Left colon (tissue), 2 donors: ENCODE measurements at regions not wholly inside any gene's neighbourhood (a gene's known extent, or its start where the extent isn't known, plus 50 kb on each side); places are given as distances from the start of the nearest gene placed in this dataset.
A peak's percentile ranks its signal among the peaks of the same experiment; 100 is the strongest.
"Not testable (repeated sequence)": the region's sequence is repeated elsewhere in the genome, so short reads cannot be mapped to it uniquely, and the experiment has no call there.

ENCODE experiments used
- ATAC-seq: fragments of 200-7000 bp; cut with Tn5 transposase; one replicate; pipeline ENCODE4 v1.9.1; 2020; ENCODE audit warnings: mild to moderate bottlenecking, moderate library complexity
- DNase-seq, 2 donors: peaks; one replicate each; pipeline ENCODE4 v3.0.0-alpha.2; 2020
- intact Hi-C, 2 donors: fragments of 100-400 bp; cut with DNase I in 1 of 2; cut with micrococcal nuclease in 1 of 2; formaldehyde crosslinking; loops; one replicate each; pipeline versions ENCODE4 v1.11.2 to v1.14.0; 2022; cut with DNase I, micrococcal nuclease
- donor health status: DM: no; HTN: no; CAD: no.
- donor health status: DM: yes; HTN: yes; CAD: no.

- DNase-seq (no peak), ATAC-seq (no peak)
- intact Hi-C loops = no loop called here
Observed at GRCh38 chr5:107774316-107774715, 103.6 kb upstream of the EFNA5 start.

DNA sequence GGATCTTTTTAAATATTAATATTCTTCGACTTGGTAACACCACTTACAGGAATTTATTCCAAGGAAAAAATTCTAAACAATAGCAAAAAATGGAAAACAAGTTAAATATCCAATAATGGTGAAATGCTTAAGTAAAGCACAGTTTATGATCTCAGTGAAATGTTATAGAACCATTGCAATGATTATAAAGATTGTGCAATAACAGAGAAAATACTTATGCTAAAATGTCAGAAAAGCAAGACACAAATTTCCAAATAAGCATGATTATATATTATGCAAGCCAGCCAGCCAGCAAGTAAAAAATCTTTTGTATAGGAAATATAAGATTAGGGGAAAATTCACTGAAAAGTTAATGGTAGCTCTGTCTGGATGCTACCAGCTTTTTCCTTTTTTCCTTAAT lies 102.7 kb upstream of the EFNA5 start:
- DNase-seq = no peak
- no peak for ATAC-seq
- intact Hi-C loops = no loop called here

DNA sequence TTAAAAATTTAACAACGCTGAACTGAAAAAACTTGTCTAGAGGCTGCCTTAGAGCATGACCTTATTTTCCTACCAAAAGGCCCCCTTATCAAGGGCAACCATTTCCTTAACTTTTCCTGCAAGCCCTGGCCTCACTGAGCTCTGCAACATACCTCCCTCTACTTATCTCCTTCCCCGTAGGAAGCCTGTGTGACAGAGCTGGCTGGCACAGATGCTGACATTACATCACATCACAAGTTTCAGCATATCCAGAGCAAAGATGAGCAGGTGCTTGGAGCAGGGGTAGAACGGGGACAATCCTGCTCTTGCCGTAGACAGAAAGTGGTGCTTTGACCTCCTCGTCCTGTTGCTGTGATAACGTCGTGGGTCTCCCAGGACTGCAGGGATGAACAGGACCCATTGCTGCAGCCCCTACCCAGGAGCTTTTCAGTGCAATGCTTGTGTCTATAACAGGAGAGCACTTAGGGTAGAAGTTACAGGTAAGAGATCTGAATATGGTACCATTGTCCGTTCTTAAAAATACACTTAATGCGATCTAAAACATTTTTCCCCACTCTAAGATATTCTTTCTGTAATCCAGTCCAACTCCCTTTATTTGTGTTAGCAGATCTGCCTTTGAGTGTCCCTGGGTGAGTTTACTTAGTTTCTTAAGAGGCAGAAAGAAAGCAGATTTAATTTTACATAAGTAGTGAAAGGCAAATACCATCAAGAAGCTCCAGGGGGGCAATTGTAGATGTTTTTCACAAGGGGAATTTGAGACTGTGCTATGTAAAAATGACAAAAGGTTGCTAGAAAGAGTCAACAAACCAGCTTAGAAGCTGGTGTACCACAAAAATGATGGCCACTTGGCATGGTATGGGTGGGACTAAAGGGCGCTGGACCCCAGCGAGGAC lies 101.9 kb upstream of the EFNA5 start:
- no peak for DNase-seq
- intact Hi-C loops = no loop called here
- ATAC-seq = no peak

DNA sequence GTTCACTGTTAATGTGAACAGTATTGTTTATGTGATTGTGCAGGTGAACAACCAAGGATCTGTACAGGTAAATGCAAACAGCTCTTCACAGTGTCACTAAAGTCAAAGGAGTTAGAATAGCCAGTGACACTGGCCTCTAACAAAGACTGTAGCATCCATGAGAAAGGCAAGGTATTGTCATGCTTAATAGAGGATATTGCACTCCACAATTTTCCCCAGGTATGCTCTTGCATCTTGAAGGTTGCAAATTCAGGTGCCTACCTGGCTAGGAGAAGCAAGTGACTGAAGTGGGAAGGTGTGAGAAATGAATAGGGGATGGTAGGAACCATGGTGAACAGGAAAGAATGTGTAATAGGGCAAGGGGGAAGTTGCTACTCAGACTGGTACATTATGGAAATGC lies 101.2 kb upstream of the EFNA5 start:
- no peak for DNase-seq
- intact Hi-C loops = no loop called here
- no peak for ATAC-seq

DNA sequence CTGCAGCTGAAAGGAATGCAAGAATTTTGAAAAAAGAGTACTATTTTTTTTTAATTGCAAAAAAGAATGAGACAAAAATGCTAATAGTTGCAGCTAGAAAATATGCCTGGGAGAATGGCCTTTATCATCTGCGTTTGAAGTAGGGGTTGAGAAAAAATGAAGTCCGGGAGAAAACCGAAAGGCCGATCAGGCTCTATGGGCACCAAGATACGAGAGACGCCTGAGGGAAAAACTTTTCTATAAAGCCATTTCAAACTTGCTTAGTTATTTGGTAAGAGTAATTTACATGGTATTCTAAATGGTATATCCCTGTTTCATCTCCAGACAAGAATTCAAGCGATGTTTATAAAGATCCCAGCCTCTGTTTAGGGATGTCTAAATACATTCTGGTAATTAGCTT lies 99.3 kb upstream of the EFNA5 start:
- ATAC-seq (no peak), DNase-seq (no peak)
- intact Hi-C loops = no loop called here

DNA sequence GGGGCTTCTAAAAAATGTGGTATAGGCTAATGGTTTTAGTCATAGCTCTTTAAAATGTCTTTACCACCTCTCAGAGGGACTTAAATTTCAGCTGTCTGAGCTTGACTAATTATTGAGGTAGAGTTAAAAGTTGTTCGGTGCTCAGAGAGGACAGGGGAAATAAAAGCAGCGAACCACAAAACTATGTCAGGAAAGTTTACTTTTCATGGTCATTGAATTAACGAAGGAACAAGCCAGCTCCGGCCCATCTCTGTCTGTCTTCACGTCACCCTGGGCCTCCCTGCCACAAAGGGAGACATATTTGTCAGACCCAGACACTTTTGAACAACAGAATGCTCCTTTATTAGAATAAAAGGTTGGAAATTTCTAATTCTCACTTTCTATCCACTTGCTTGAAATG lies 98.8 kb upstream of the EFNA5 start:
- ATAC-seq (no peak), DNase-seq (no peak)
- intact Hi-C loops = no loop called here

GRCh38 chr5:107766972-107767371 lies 96.2 kb upstream of the EFNA5 start:
- ATAC-seq = no peak
- no peak for DNase-seq
- intact Hi-C loops = no loop called here

DNA sequence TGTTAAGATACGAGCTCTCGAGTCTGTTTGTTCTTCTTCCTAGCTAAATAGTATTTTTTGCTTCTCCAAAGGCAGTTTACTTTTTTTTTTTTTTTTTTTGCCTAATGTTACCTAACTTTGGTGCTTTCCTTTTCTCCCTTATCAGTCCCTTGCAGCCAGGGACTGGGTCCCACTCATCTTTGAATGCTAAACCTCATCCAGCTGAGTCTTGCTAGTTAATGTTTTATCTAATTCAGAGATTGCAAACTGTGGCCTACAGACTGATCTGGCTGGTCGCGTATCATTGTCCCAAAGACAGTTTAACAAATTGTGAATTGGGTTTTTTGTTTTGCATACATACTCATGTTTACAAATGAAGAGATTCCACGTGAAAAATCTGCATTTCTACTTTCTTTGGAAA lies 95.7 kb upstream of the EFNA5 start:
- ATAC-seq (peak; percentile 40), DNase-seq (no peak)
- intact Hi-C loops = no loop called here

- DNase-seq (no peak), ATAC-seq (peak; percentile 65)
- intact Hi-C loops = no loop called here
Observed at GRCh38 chr5:107765805-107766063, 95.0 kb upstream of the EFNA5 start.

- ATAC-seq (peak; percentile 75), DNase-seq (no peak)
- intact Hi-C loops = no loop called here
Observed at GRCh38 chr5:107764976-107765804, 94.5 kb upstream of the EFNA5 start.

GRCh38 chr5:107764282-107764681 lies 93.5 kb upstream of the EFNA5 start:
- intact Hi-C loops = no loop called here
- ATAC-seq = peak; percentile 79
- no peak for DNase-seq

GRCh38 chr5:107753427-107753826 lies 82.7 kb upstream of the EFNA5 start:
- DNase-seq = no peak
- intact Hi-C loops = no loop called here
- no peak for ATAC-seq

DNA sequence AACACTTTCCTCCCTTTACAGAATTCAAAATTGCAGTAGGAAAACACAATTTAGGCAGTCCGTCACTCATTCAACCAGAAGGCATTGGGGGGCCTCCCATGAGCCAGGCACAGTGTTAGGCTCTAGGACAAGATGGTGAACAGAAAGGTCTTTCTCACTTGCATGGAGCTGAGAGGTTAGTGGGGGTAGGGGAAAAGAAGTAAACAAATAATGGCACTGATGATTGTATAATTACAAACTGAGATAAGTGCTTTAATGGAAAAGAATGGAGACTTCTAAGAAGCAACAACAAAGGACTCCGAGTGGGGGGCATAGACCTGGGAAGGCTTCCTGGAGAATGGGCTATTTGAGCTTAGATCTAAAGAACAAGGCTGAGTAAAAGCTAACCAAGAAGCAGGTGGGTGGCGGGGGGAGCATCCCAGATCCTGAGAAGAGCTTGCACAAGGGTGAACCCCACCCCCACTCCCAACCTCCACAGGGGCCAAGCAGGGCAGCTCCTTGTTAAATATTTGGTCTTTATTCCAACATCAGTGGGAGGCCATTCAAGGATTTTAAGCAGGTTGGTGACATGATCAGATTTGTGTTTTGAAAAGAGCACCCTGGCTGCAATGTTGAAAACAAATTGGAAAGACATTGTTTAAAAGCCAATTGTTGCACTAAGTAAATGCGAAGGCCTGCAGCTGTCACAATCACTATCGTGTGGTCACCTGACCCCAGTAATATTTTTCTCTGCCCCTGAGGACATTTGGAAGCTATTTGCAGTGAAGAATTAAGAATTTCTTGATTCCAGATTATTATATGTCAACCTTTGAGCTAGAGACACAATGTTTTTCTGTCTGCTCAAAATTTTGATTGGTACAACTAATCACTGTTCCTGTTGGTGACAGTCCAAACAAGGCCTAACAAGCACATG lies 73.9 kb upstream of the EFNA5 start:
- DNase-seq = no peak
- ATAC-seq = no peak
- intact Hi-C loops = no loop called here

DNA sequence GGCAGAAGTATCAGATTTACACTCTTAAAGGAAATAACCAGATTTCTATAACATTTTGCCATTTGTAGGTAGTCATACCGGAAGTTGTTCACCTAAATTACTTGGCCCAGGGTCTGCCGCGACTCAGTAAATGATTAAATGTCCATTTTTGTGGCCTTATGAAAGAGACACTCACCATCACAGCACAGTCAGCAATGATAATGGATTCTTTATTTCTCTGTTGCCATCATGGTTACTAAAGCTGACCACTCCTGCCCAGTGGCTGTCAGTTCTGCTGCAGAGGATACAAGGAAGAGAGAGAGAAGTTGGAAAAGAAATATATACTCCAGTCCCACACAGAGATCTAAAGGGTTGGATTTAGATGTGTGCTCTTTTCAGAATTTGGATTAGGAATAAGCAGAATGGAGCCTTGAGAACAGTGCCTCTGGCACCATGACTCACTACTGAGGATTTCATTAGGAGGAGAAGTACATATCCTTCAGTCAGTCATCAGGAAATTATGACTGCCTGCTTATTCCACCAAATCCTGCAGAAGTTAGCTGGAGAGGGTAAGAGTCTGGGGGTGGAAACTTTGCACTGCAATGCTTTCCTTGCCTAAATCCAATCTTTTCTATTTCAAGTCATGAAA lies 72.8 kb upstream of the EFNA5 start:
- ATAC-seq (no peak), DNase-seq (no peak)
- intact Hi-C loops = no loop called here

- ATAC-seq (peak; percentile 54), DNase-seq (no peak)
- intact Hi-C loops = no loop called here
Observed at GRCh38 chr5:107739661-107740060, 68.9 kb upstream of the EFNA5 start.

GRCh38 chr5:107736638-107737037 lies 65.9 kb upstream of the EFNA5 start:
- ATAC-seq = no peak

GRCh38 chr5:107736089-107736488 lies 65.4 kb upstream of the EFNA5 start:
- ATAC-seq, intact Hi-C loops, DNase-seq: not testable (repeated sequence)

More at GRCh38 chr5:107736638-107737037, 65.9 kb upstream of the EFNA5 start:
- intact Hi-C loops = no loop called here
- no peak for DNase-seq

GRCh38 chr5:107735558-107735957 lies 64.8 kb upstream of the EFNA5 start:
- DNase-seq = no peak
- intact Hi-C loops = no loop called here

DNA sequence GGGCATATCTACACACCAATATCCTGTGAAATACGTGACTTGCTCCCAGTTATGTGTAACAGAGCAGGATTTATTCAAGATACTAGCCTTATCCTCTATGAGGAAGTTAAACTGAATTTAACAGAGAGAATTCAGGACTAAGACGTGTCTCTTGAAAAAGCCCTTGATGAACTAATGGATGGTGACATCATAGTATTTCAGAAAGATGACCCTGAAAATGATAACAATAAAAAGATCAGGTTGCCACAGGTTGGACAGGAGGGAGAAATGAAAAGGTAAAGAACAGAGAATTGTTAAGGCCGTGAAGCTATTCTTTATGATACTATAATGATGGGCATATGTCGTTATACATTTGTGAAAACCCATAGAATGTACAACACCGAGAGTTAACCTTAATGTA lies 56.2 kb upstream of the EFNA5 start:
- intact Hi-C loops = no loop called here
- ATAC-seq (no peak), DNase-seq (no peak)

More at GRCh38 chr5:107735558-107735957, 64.8 kb upstream of the EFNA5 start:
- no peak for ATAC-seq
